Stomach (tissue), 4 donors: ENCODE measurements at regions not wholly inside any gene's neighbourhood (a gene's known extent, or its start where the extent isn't known, plus 50 kb on each side); places are given as distances from the start of the nearest gene placed in this dataset.

ENCODE experiments used
- CTCF ChIP-seq, 7 experiments: fragments of 450-650 bp in 4 of 7; fragments of 200-600 bp in 3 of 7; sonication (generic) in 3 of 7; IDR thresholded peaks; one replicate each; pipeline ENCODE4 v1.5.1; 2016 to 2019; ENCODE audit warnings: antibody characterized with exemption in 7 of 7, control low read depth in 2 of 7, mild to moderate bottlenecking in 1 of 7
- POLR2A ChIP-seq, 4 donors: fragments of 450-650 bp; IDR thresholded peaks; one replicate each; pipeline ENCODE4 v1.6.1; 2016; ENCODE audit warnings: antibody characterized with exemption in 4 of 4, control low read depth in 2 of 4, mild to moderate bottlenecking in 1 of 4, moderate library complexity in 1 of 4

DNA sequence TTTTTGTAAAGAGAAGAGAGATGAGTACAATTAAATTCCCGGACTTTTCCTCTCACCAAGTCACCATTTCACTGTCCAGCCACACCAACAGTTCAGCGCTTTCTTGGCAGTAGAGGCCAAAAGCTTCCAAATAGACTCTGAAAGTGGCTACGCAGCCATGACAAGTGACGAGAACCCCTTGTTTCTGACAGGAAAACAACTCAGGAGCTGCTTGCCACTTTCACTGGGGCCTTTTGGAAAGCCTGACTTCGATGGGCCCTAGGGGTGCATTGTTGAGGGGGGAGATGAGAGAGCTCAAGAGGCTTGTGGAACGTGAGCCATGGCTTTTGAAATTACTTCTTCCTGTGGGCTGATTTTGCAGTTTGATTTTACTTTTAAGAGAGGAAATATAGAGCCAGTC, 422.1 kb upstream of the FAT3 start:
- TF ChIP-seq CTCF (IDR thresholded peaks at IDR 0.05), result no peak
- TF ChIP-seq POLR2A (IDR thresholded peaks at IDR 0.05), result no peak
